Raji (cell line): ENCODE measurements at regions not wholly inside any gene's neighbourhood (a gene's known extent, or its start where the extent isn't known, plus 50 kb on each side); places are given as distances from the start of the nearest gene placed in this dataset.

ENCODE experiments used
- POLR2A ChIP-seq: IDR thresholded peaks from 2 replicates; pipeline ENCODE4 v1.6.1; 2011; ENCODE audit warnings: low read depth, low read length, control low read depth; ENCODE audit not compliant: insufficient read depth

- TF ChIP-seq POLR2A, result no peak
Observed at GRCh38 chr6:142500250-142500786, 198.5 kb downstream of the ADGRG6 start.

DNA sequence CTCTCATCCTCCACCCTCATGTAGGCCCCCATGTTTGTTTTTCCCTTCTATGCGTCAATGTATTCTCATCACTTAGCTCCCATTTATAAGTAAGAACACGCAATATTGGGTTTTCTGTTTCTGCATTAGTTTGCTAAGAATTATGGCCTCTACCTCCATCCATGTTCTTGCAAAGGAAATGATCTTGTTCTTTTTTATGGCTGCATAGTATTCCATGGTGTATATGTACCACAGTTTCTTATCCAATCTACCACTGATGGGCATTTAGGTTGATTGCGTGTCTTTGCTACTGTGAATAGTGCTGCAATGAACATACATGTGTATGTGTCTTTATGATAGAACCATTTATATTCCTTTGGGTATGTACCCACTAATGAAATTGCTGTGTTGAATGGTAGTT is 200.0 kb downstream of the ADGRG6 start:
- no peak for TF ChIP-seq POLR2A

- no peak for TF ChIP-seq POLR2A
Observed at GRCh38 chr6:142507065-142507464, 205.3 kb downstream of the ADGRG6 start.

DNA sequence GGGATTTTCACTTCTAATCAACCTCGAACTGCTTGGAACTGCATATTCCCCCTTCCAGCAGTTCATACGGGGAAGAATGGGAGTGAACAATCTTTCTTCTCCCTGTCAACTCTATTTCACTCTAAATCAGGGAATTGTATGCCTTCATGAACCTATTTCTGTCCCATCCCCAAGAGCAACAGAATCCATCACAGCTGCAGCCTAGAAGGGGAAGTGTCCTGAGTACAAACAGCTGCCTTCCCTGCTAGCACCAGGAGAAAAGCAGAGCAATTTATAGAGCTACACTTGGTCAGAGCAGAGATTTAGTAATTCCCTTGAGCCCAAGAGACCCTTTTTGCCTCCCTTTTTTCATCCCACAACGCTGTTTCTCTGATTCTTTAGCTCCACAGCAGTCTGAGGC is 208.4 kb downstream of the ADGRG6 start:
- TF ChIP-seq POLR2A, result no peak

- TF ChIP-seq POLR2A, result no peak
Observed at GRCh38 chr6:142518126-142518525, 216.3 kb downstream of the ADGRG6 start.

DNA sequence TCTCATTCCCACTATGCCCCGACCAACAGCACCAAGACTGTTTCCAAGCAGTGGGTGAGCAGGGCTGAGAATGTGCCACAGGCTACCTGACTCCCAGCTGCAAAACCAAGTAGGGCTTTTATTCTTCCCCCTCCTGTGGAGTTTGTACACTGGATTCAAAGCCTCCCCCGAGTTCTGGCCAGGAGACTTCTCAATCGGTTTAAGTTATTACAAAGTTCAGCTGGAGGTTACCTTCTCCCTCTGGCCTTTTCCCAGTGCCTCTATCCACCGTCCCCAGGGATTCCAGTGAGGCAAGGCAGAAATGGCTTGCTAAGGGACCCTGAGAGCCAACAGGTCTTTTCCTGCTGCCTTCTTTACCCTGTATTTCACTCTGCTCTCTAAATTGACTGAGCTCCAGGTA is 217.0 kb downstream of the ADGRG6 start:
- no peak for TF ChIP-seq POLR2A

DNA sequence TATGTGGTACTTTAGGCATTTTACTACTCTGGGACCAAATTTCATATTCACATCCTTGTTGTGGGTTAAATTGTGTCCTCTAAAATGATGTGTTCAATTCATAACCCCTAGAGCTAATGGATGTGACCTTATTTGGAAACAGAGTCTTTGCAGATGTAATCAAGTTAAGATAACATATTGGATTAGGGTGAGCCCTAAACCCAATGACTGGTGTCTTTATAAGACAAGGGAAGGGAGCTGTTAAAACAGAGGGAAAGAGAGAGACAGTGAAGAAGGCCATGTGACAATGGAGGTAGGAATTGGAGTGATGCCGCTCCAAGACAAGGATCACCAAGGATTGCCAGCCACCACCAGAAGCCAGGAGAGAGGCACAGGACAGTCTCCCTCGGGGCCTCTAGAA is 220.0 kb downstream of the ADGRG6 start:
- TF ChIP-seq POLR2A, result no peak

DNA sequence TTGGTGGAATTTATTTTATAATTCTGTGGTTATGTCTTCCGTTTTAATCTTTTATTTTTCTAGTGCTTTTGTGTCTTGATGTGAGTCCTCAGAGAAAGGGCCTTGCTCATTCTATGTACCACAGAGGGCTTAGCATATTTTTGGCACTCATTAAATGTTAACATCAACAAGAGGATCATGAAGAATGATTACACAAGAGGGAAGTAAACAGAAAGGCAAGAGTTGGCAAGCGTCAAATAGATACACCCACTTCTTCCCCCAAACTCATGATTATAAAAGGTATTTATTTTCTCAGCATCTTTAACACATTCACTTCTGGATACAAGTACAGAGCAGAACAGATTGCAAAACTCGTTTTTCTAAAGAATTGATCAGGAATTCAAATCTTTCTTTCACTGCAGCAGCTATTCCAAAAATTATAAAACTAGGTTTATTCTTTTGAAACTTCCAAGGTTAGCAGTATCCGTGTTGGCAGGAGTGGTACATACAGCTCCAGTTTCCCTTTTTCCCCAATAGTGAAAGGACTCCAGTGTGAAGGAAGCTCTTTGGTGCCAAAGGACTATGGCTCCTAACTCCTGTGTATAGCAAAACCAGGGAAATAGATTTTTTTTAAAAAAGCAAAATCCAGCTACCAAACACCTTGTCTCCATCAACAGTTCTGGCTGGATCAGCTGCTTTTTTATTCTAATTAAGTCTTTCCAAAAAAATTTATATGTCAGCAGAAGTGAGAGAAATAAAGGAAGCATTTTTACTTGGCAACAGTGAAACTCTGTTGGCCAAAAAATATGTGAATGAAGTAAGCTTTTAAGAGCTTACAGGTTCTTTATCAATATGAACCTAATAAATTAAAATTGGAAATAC is 221.9 kb downstream of the ADGRG6 start:
- no peak for TF ChIP-seq POLR2A

GRCh38 chr6:142530566-142530965 is 228.8 kb downstream of the ADGRG6 start:
- TF ChIP-seq POLR2A, result no peak

DNA sequence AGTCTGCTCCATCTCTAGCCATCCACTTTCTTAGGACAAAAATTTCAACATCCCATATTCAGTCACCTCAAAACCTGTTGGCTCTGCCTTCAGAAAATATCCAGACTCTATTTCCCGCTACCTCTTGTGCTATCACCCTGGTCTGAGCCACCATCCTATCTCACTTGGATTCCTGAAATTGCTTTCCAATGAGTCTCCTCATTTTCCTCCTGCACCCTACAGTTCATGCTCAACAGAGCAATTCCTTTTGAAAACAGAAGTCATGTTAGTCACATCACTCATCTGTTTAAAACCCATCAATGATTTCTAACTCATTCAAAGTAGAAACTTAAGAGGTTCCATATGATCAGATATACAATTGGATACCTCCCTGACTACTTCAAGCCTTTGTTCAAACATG is 229.9 kb downstream of the ADGRG6 start:
- TF ChIP-seq POLR2A, result no peak

DNA sequence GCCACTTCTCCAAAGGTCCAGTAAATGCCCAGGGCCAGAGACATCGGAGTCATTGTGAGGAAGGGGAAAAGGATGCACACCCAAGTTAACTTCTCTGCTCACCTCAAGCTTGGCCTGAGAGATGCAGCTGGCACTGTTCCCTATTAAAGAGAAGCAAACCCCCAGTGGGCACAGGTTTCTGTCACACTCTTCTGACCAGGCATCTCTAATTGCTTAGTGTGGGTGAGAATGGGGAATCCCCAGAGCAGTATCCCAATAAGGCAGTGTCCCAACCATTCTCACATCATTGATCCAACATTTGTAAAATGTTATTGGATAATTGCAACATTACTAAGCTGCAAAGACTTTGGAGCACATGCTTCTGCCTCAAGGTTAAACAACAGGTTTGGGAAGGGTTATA is 232.3 kb downstream of the ADGRG6 start:
- TF ChIP-seq POLR2A, result no peak

GRCh38 chr6:142534484-142534883 is 232.7 kb downstream of the ADGRG6 start:
- no peak for TF ChIP-seq POLR2A

DNA sequence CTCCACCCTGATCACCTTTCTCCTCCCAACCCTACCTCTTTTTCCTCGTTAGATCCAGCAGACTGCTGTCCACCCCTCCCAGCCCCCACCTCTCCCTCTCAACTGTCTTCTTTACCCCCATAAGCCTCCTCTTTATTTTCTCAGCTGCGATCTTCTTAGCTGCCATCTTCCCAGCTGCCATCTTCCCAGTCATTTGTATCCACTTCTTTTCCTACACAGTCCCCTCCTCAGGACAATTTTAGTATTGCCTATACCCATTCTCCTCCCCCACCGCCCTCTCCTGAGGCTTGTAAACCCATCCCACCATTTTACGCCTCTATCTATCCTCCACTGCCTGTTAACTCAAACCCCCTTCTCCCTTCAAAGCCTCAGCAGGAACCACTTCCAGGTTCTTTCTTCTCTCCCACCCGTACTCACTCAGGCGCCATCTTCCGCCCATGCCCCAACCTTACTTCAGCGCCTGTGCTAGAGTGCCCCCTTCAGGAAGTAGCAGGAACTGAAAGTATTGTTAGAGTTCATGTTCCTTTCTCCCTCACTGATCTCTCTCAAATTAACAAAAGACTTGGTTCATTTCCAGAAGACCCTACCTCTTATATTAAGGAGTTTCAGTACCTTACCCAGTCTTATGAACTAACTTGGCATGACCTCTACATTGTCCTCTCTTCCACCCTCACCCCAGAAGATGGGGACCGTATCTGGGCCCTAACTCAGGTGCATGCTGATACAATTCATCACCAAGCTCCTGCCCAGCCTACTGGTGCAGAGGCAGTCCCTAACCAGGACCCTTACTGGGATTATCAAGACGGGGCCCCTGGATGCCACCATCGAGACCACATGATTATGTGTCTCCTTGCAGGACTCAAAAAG is 236.0 kb downstream of the ADGRG6 start:
- no peak for TF ChIP-seq POLR2A

- TF ChIP-seq POLR2A, result no peak
Observed at GRCh38 chr6:142542704-142543233, 241.0 kb downstream of the ADGRG6 start.

DNA sequence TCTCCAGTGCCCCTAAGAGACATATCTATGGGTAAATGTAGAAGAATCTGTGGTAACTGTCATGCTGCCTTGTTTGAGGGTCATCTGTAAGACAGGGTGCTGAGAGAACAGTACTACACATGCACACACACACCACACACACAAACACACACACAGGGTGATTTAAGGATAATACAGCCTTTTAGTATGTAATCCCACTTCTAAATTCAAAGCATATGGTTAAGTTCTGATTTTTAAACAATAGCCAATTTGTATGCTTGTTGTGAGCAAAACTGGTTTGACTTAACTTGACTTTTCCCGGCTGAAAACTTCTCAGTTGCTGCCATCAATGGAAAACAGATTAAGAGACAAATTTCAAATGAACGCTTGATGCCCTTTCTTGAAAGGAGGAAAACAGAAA is 241.8 kb downstream of the ADGRG6 start:
- no peak for TF ChIP-seq POLR2A
